HG03354 (cell line): ENCODE measurements at regions not wholly inside any gene's neighbourhood (a gene's known extent, or its start where the extent isn't known, plus 50 kb on each side); places are given as distances from the start of the nearest gene placed in this dataset.
"Not testable (repeated sequence)": the region's sequence is repeated elsewhere in the genome, so short reads cannot be mapped to it uniquely, and the experiment has no call there.

ENCODE experiments used
- ATAC-seq: cut with Tn5 transposase; IDR thresholded peaks from one replicate; pipeline ENCODE4 v1.9.1; 2021; ENCODE audit warnings: mild to moderate bottlenecking; ENCODE audit not compliant: unreplicated experiment, poor library complexity, severe bottlenecking

DNA sequence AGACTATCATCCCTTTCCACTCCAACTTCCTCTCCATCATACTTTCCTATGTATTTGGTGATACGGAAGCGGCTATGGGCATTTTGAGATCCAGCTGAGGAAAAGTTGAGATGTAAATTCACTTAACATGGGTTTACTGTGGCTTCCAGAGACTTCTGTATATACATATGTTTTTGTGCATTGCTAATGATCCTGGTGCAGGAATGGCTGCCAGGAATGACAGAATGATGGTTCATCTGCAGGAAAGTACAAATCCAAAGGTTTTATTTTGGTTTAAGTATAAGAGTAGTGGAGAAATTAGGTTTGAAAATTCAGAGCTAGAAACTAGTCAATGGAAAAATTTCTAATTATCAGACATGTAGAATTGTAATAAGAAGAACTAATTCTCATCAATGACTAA, 95.0 kb upstream of the PAM start:
- ATAC-seq, result no peak

DNA sequence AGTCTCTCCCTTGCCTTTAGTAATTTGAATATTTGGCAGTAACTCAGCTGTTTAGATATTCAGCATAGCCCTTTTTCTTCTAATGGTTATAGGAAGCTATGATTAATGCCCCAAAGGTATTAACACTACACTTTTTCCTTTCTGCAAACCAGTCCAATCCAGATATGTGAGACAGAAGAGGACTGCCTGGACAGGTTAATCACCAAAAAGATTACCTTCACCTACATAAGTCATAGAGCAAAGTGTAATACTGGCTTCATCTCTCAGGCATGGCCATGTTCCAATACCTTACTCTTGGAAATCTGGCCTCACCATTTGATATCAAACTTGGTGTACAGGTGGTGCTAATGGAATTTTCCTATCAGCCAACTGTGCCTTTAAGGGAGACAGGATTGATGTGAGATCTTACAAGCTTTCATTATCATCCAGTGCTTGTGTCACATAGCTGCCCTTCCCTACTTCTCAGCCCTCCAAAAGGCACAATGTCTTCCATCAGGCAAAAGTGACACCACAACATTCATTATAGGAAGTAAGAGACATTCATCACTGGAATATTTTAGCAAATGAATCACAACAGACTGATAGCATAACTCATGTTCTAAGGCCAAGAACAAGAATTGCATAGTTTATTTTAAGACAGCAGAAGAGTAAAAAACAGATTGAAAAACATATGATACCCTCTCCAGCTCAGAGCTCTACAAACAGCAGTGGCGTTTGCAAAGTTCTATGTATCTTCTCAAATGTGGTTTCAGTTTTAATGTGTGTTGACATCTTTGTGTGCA, 91.2 kb upstream of the PAM start:
- no peak for ATAC-seq

DNA sequence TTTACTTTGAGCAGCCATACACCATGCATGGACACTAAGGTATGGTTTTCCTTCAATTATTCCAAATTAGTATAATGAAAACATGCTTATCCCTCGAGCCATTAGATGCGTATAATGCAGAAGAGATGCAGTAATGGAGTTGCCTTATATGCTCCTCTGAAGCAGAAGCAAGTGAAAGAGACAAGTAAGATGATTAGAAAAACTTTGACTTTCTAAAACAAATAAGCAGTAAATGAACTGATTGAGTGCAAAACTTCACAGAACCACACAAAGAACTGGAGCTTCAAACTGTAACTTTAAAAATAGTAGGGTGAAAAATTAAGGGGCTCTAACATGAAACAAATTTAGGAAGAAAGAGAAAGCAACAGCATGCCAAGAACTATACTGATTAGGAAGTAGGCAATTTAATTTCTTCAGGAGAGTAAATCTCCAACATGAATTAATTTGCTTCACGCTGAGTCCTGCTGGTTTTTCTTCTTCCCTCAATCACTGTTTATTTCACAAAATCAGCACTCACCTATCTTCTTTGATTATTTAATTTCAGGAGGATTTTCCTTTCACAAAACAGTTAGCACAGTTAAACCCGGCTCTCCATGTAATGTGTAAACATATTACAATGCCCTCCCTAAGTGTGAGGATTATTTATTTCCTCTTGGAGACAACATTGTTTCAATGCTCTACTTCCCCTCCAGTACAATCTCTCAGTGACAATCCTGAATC, 90.3 kb upstream of the PAM start:
- no peak for ATAC-seq

DNA sequence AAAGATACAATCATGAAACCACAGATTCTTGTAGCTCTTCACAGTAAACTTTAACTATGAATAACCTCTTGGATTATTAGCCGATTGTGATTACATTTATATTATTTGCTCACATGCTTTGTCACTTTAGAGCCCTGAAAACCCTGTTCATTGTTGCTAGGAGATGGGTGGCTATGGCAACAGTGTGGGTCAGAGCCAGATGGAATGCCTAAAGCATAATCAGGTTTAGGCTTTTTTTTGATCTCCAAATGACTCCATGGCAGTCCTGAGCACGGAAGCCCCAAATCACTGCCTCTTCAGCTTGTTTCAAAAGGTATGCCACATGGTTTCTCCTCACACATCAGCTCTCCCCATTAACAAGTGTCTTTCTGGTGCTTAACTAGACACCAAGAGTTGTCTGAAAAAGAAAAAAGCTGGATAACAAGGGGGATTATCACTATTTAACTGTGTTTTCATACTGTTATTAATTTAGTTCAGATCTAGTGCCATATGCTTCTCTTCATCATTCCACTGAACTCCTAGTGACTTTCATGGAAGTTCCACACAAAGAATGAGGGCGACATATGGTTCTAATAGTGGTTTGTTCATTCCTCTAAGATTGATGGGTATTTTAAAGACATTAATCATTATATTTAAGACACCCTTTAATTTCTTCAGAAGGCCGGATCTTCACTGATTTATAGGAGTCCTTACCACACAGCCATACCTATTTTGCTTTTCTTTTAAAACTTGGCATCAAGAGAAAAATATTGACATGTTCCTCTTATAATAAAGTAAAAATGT, 88.8 kb upstream of the PAM start:
- ATAC-seq, result no peak

DNA sequence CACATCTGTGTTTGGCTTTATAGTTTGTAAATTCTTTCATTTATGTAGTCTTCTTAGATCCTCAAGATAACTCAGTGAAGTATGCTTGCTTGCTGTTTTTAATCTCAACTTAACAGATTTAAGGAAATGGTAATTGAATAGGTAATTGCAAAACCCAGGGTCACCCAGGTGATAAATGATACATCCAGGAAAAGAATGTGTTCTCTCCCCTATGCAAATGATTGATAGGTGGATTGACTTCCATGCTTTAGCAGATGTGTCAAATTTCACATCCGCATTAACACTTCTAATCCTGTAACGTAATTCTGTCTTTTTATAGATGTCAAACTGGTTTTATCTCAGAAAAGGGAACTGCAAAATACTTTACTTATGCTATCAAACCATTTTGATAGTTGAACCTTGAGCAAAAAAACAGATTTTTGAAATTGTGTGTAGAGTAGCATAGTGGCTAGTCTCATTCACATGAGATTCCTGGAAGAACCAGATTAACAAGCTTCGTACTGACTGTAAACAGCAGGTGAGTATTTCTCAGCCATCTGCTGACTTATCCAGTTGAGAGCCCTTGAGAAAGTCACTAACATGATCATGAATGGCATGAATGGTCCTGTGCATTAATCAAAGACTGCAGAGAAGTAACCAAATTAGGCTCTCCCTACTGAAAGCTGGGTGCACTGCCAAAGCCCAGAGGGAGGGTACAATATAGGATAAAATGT, 86.7 kb upstream of the PAM start:
- no peak for ATAC-seq

DNA sequence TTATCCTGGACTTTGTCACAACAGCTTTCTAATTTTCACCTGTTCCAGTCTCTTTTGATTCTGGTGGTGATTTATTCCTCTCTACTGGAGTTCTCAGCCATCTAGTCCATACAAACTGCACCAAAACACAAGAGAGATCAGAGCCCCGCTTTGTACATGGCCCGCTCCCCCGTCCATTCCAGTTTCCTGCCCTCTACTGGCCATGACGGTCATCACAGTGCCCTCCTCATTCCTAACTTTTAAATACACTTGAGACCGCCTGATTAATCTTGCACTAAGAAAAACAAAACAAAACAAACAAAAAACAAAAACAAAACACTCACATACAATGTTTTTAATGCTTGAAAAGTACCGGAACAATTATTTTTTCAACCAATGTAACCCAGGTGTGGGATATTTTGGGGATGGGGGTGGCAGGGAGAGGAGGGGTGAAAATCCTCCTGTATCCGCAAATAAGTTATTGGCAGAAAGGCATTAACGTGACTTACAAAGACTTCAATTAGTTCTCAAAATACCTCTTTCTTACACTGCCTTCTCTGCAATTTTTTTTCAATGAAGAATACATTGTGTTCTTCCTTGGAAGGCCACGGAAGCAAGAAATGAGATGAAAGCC, 84.8 kb upstream of the PAM start:
- ATAC-seq, result no peak

DNA sequence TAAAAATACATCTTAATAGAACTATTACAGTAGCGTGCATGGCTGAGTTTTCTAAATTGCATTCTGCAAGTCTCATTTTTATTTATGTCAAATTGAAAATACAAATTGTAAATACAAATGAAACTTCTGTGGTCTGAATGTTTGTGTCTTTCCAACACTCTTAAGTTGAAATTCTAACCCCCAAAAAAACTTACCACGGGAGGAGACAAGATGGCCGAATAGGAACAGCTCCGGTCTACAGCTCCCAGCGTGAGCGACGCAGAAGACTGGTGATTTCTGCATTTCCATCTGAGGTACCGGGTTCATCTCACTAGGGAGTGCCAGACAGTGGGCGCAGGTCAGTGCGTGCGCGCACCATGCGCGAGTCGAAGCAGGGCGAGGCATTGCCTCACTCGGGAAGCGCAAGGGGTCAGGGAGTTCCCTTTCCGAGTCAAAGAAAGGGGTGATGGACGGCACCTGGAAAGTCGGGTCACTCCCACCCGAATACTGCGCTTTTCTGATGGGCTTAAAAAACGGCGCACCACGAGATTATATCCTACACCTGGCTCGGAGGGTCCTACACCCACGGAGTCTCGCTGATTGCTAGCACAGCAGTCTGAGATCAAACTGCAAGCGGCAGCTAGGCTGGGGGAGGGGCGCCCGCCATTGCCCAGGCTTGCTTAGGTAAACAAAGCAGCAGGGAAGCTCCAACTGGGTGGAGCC, 83.9 kb upstream of the PAM start:
- ATAC-seq, result not testable (repeated sequence)

DNA sequence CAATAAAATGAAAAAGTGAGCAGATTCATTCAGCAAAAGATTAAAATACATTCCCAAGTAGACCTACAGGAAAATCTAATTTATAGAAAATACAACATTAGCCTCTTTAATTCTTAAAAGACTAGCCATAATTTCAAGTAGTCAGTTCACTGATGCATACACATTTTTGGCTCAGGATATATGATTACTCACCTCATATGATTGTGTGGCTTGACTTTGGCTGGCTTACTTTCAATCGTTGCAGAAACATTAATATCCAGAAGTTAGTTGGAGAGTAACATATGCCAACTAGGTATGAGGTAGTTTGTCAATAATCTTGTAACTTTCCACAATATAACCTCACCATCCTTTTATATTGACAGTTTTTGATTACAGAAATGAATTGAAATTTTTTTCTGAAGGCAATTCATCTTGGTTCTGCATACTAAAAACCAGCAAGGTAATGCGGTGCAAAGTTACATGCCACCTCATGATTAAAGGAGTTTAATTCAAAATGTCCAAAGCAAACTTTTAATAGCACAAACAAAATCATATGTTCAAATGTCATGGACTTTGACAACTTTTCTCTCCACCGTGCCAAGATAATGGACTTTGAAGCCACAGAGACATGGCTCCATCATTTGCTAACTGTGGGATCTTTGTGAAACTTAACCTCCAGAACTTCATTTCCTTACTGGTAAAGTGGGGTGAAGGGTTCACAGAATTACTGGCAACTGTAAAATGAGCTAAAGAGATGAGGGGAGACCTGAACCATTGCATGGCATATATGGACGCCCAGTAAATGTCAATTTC, 76.6 kb upstream of the PAM start:
- ATAC-seq, result no peak

DNA sequence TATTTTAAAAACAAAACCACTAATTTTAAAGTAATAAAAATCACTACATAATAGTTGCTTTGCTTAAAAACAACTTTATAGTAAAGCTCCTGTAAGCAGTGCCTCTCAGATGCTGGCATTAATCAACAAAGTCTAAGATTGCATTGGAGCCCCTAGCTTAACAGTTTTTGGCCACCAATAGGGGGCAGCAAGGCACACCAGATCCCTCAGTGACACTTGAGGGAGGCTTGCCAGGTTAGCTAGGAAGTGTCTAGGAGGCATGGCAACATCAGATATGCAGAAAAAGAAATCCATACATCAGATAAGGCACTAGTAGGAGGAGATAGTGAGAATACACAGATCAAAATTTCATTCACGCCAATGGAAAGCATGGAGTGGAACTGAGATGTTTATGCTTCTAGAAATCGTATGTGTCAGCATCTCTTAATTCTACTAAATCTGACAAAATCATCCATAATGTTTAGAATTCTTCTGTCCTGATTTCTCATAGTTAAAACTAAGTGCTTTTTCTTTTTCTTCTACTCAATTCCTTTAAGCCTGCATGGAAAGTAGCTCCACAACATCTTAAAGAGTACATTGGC, 73.6 kb upstream of the PAM start:
- ATAC-seq, result peak; percentile 98

DNA sequence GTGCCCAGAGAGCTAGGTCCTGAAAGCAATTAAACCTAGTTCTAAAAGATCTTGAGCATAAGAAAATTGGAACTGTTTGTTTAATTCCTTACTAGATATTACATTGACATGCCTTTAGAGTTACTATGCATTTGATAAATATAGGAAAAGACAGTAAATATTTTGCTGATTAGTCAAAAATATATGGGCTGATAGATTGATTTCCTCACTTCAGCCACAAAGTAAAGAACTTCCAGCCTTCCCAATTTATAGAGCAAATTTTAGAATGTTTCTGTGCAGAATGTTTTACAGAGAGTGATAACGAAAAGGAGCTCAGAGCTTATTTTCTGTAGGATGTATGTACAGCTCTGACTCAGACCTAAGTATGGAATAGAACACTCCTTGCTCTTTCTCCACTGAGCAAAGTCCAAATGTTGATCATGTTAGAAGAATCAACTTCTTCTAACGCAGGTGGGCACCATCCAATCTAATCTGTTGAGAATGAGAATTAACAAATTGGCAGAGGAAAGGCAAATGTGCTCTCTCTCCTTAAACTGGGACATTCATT, 72.9 kb upstream of the PAM start:
- ATAC-seq, result no peak

DNA sequence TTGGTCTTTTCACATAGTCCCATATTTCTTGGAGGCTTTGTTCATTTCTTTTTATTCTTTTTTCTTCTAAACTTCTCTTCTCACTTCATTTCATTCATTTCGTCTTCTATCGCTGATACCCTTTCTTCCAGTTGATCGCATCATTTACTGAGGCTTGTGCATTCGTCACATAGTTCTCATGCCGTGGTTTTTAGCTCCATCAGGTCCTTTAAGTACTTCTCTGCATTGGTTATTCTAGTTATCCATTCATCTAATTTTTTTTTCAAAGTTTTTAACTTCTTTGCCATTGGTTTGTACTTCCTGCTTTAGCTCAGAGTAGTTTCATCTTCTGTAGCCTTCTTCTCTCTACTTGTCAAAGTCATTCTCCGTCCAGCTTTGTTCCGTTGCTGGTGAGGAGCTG, 67.0 kb upstream of the PAM start:
- not testable (repeated sequence) for ATAC-seq

DNA sequence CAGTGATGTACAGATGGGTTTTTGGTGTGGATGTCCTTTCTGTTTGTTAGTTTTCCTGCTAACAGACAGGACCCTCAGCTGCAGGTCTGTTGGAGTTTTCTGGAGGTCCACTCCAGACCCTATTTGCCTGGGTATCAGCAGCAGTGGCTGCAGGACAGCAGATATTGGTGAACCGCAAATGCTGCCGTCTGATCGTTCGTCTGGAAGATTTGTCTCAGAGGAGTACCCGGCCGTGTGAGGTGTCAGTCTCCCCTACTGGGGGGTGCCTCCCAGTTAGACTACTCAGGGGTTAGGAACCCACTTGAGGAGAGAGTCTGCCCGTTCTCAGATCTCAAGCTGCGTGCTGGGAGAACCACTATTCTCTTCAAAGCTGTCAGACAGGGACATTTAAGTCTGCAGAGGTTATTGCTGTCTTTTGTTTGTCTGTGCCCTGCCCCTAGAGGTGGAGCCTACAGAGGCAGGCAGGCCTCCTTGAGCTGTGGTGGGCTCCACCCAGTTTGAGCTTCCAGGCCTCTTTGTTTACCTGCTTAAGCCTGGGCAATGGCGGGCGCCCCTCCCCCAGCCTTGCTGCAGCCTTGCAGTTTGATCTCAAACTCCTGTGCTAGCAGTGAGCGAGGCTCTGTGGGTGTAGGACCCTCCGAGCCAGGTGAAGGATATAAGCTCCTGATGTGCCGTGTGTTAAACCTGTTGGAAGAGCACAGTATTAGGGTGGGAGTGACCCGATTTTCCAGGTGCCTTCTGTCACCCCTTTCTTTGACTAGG, 66.3 kb upstream of the PAM start:
- not testable (repeated sequence) for ATAC-seq

DNA sequence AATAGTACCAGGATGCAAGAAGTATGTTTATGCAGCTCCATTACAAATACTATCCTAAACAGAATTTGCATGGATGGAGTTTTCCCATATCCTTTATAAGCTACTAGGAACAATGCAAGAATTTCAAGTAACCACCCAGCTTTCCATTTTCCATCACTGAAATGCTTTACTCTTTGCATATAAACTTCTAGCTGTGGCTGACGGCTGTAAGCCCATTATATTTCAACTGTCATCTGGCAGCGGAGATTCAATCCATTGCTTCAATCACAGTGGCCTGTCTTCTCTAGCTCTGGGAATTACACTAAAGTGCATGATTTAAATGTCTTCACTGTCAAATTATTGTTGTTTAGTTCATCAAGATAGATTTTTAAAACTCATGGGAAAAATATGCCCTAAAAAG, 64.2 kb upstream of the PAM start:
- no peak for ATAC-seq

DNA sequence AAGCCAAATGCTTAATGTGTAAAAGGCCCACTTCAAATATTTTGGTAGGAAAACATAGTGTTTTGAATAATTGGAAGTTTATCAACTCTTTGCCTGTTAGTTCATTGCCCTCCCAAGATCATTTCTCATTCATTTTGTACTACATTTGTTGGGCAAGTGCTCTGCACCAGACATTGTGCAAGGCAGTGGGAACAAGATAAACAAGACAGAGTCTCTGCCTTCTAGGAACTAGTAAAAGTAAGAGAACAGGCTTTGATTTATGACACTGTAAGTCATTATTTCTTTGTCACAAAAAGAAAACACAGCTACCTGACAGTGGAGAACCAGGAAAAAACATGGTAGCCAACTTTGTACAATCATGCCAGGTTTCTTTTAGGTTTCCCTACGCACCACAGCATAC, 63.7 kb upstream of the PAM start:
- no peak for ATAC-seq

DNA sequence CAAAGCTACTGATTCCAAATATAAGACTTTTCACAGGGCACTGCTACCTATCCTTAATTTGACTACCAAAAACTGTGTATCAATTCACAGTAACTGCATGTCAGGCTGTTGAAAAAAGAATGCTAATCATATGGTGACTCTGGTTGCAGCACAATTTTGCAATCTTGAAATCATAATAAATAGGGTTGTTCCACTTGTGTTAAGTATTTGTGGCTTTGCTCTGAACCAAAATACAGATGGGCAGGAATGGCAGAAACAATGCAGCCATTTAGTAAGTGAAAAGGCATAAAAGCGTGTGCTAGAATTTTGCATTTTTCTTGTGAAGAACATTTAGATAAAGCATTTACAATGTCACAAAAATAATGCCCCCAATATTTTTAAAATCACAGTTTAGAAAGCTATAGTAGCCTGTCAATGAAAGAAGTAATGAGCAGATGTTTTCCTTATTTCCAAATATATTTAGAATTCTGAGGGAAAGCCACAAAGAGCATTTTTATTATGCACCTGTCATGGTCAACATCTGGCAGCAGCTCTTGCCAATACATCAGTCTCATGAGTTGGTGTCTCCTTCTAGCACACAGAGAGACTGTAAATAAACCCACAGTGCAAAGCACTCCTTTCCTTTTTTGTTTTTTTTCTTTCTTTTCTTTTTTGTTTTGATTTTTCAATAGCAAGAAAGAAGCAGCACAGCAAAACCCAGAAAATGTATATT, 54.8 kb upstream of the PAM start:
- no peak for ATAC-seq

DNA sequence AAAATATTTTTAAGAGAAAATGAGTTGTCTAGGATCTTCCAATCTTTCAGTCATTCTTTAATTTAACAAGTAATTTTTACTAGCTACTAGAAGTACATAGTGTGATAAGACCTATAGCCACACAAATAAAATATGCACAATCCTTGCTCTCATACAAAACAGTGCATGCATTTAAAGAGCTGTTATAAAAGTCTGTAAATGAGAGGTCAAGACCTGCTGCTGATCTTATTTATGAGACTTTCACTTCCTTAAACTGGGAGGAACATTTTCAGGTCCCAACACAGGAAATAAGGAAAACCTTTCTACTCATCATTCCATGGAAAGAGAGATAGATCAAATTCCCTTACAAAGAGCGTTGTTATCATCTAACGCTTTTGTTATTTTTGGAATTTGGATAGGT, 54.2 kb upstream of the PAM start:
- no peak for ATAC-seq
